Activated CD8-positive, alpha-beta T cell treated with anti-CD3 and anti-CD28 coated beads for 36 hours (primary cell): ENCODE measurements at regions not wholly inside any gene's neighbourhood (a gene's known extent, or its start where the extent isn't known, plus 50 kb on each side); places are given as distances from the start of the nearest gene placed in this dataset.
"Not testable (repeated sequence)": the region's sequence is repeated elsewhere in the genome, so short reads cannot be mapped to it uniquely, and the experiment has no call there.

Experiments
- ATAC-seq: fragments of 200-7000 bp; cut with Tn5 transposase; one replicate; pipeline ENCODE4 v1.10.0; 2021; ENCODE audit warnings: mild to moderate bottlenecking, moderate library complexity
- CTCF ChIA-PET: fragments of 350-600 bp; sonication (Branson Sonifier 250); formaldehyde crosslinking; loops from one replicate; lab custom pipeline; 2021; ENCODE audit warnings: antibody characterized with exemption; lab: Charles Lee
- POLR2A ChIA-PET: fragments of 350-600 bp; sonication (Branson Sonifier 250); formaldehyde crosslinking; loops from one replicate; lab custom pipeline; 2021; ENCODE audit warnings: antibody characterized with exemption; lab: Charles Lee
- DNase-seq: peaks from one replicate; pipeline ENCODE4 v3.0.0-alpha.2; 2020
- H3K27ac Mint-ChIP-seq: one replicate; pipeline ENCODE4 v1.8.0; 2021; ENCODE audit warnings: mild to moderate bottlenecking, mixed read lengths
- H3K27me3 Mint-ChIP-seq: one replicate; pipeline ENCODE4 v1.8.0; 2021; ENCODE audit warnings: mixed read lengths
- H3K36me3 Mint-ChIP-seq: one replicate; pipeline ENCODE4 v1.8.0; 2021; ENCODE audit warnings: low read depth, mixed read lengths
- H3K4me1 Mint-ChIP-seq: one replicate; pipeline ENCODE4 v1.8.0; 2021; ENCODE audit warnings: low read depth, mixed read lengths
- H3K4me3 Mint-ChIP-seq: one replicate; pipeline ENCODE4 v1.8.0; 2021; ENCODE audit warnings: mild to moderate bottlenecking, moderate library complexity, mixed read lengths
- H3K9me3 Mint-ChIP-seq: one replicate; pipeline ENCODE4 v1.8.0; 2021; ENCODE audit warnings: mixed read lengths
- CTCF ChIP-seq: fragments of 200-600 bp; IDR thresholded peaks from one replicate; pipeline ENCODE4 v1.8.0; 2022; ENCODE audit warnings: antibody characterized with exemption, mild to moderate bottlenecking
- intact Hi-C: fragments of 100-400 bp; cut with micrococcal nuclease; formaldehyde crosslinking; loops from one replicate; pipeline ENCODE4 v1.10.0; 2022

- ATAC-seq (no peak), DNase-seq (no peak)
- Mint-ChIP-seq H3K9me3 (peaks cover 4% of the 10 kb centered on the region), H3K36me3 (no peaks in the 10 kb centered on the region), H3K27ac (no peak overlapping the region), H3K4me1 (no peaks in the 10 kb centered on the region), H3K4me3 (no peak overlapping the region), H3K27me3 (no peaks in the 10 kb centered on the region)
- CTCF ChIA-PET = interaction anchor here (1.7 kb wide), 1 partner anchor 10 kb away, joined by 5 read pairs; no protein-coding TSS in a partner anchor
- POLR2A ChIA-PET = interaction anchor here (0.5 kb wide), 1 partner anchor 1020 kb away, joined by 4 read pairs; no protein-coding TSS in a partner anchor
- intact Hi-C loops = no loop called here
- no peak for TF ChIP-seq CTCF
These were observed 83.6 kb upstream of the CCDC39 start for GRCh38 chr3:180762866-180763265.

GRCh38 chr3:180764481-180764880 lies 85.2 kb upstream of the CCDC39 start:
- Mint-ChIP-seq H3K4me1 (no peaks in the 10 kb centered on the region), H3K27ac (no peak overlapping the region), H3K9me3 (peaks cover 6% of the 10 kb centered on the region), H3K27me3 (no peaks in the 10 kb centered on the region), H3K4me3 (no peak overlapping the region), H3K36me3 (no peaks in the 10 kb centered on the region)
- DNase-seq (no peak), ATAC-seq (no peak)
- CTCF ChIA-PET = no interaction called here
- intact Hi-C loops = no loop called here
- POLR2A ChIA-PET = no interaction called here
- TF ChIP-seq CTCF = no peak

GRCh38 chr3:180770639-180771038 lies 91.3 kb upstream of the CCDC39 start:
- H3K4me3 Mint-ChIP-seq = no peak overlapping the region
- peaks cover 7% of the 10 kb centered on the region for H3K9me3 Mint-ChIP-seq
- CTCF ChIA-PET = no interaction called here
- intact Hi-C loops = no loop called here
- ATAC-seq (no peak), DNase-seq (no peak)
- H3K27me3 Mint-ChIP-seq = no peaks in the 10 kb centered on the region
- H3K36me3 Mint-ChIP-seq = no peaks in the 10 kb centered on the region
- no peak for TF ChIP-seq CTCF
- no peaks in the 10 kb centered on the region for H3K4me1 Mint-ChIP-seq
- no peak overlapping the region for H3K27ac Mint-ChIP-seq
- POLR2A ChIA-PET = no interaction called here

- Mint-ChIP-seq H3K4me1 (no peaks in the 10 kb centered on the region), H3K27ac (no peak overlapping the region), H3K4me3 (no peak overlapping the region), H3K36me3 (peaks cover 5% of the 10 kb centered on the region), H3K9me3 (peaks cover 38% of the 10 kb centered on the region), H3K27me3 (no peaks in the 10 kb centered on the region)
- DNase-seq (no peak), ATAC-seq (no peak)
- intact Hi-C loops = no loop called here
- POLR2A ChIA-PET = no interaction called here
- TF ChIP-seq CTCF = no peak
- CTCF ChIA-PET = no interaction called here
These were observed 97.1 kb upstream of the CCDC39 start for GRCh38 chr3:180776433-180776832.

- H3K36me3 Mint-ChIP-seq = peaks cover 2% of the 10 kb centered on the region
- peaks cover 3% of the 10 kb centered on the region for H3K27me3 Mint-ChIP-seq
- intact Hi-C loops = no loop called here
- no peak for TF ChIP-seq CTCF
- H3K4me3 Mint-ChIP-seq = no peak overlapping the region
- H3K9me3 Mint-ChIP-seq = peaks cover 25% of the 10 kb centered on the region
- H3K4me1 Mint-ChIP-seq = no peaks in the 10 kb centered on the region
- CTCF ChIA-PET = no interaction called here
- POLR2A ChIA-PET = no interaction called here
- ATAC-seq (no peak), DNase-seq (no peak)
- H3K27ac Mint-ChIP-seq = no peak overlapping the region
These were observed 103.1 kb upstream of the CCDC39 start for GRCh38 chr3:180782195-180782984.

- ATAC-seq, H3K27ac Mint-ChIP-seq, H3K9me3 Mint-ChIP-seq, H3K4me3 Mint-ChIP-seq, H3K27me3 Mint-ChIP-seq, DNase-seq, H3K36me3 Mint-ChIP-seq, H3K4me1 Mint-ChIP-seq, CTCF ChIA-PET, POLR2A ChIA-PET, intact Hi-C loops: not testable (repeated sequence)
These were observed 106.9 kb upstream of the CCDC39 start for GRCh38 chr3:180786227-180786626.
